IPS-20b (cell line): ENCODE measurements at regions not wholly inside any gene's neighbourhood (a gene's known extent, or its start where the extent isn't known, plus 50 kb on each side); places are given as distances from the start of the nearest gene placed in this dataset.

Source experiments
- H3K27ac ChIP-seq: one replicate; pipeline ENCODE4 v1.5.1; 2013; ENCODE audit warnings: low read length
- H3K27me3 ChIP-seq: 2 replicates; pipeline ENCODE4 v1.6.1; 2013; ENCODE audit warnings: mild to moderate bottlenecking, low read length, inconsistent platforms; ENCODE audit not compliant: insufficient read depth
- H3K36me3 ChIP-seq: 2 replicates; pipeline ENCODE4 v1.6.1; 2013; ENCODE audit warnings: low read depth, mild to moderate bottlenecking, inconsistent platforms, low read length, moderate library complexity; ENCODE audit not compliant: insufficient read depth
- H3K4me1 ChIP-seq: 2 replicates; pipeline ENCODE4 v1.6.1; 2013; ENCODE audit warnings: mild to moderate bottlenecking, control low read depth, inconsistent platforms, low read length, moderate library complexity; ENCODE audit not compliant: insufficient read depth
- H3K4me3 ChIP-seq: 2 replicates; pipeline ENCODE4 v1.5.1; 2013; ENCODE audit warnings: mild to moderate bottlenecking, low read length, inconsistent platforms
- H3K9ac ChIP-seq: 2 replicates; pipeline ENCODE4 v1.6.1; 2013; ENCODE audit warnings: low read depth, mild to moderate bottlenecking, inconsistent platforms, low read length, moderate library complexity
- H3K9me3 ChIP-seq: 2 replicates; pipeline ENCODE4 v1.6.1; 2013; ENCODE audit warnings: mild to moderate bottlenecking, low read depth, low read length, inconsistent platforms; ENCODE audit not compliant: insufficient read depth

GRCh38 chr14:104462651-104463630 is 116.6 kb upstream of the C14orf180 start:
- Histone ChIP-seq H3K4me1 (no peaks in the 10 kb centered on the region; the same call in 1 of the 2 replicates), H3K27ac (no peak overlapping the region), H3K27me3 (peaks cover 58% of the 10 kb centered on the region), H3K9me3 (no peaks in the 10 kb centered on the region), H3K9ac (no peak overlapping the region), H3K4me3 (no peak overlapping the region), H3K36me3 (no peaks in the 10 kb centered on the region)

GRCh38 chr14:104464907-104465306 is 114.7 kb upstream of the C14orf180 start:
- no peaks in the 10 kb centered on the region; the same call in 1 of the 2 replicates for H3K4me1 ChIP-seq
- no peak overlapping the region for H3K27ac ChIP-seq
- no peaks in the 10 kb centered on the region for H3K36me3 ChIP-seq
- H3K9me3 ChIP-seq: no peaks in the 10 kb centered on the region
- no peak overlapping the region for H3K9ac ChIP-seq
- H3K27me3 ChIP-seq: peaks cover 58% of the 10 kb centered on the region
- no peak overlapping the region for H3K4me3 ChIP-seq

GRCh38 chr14:104465482-104466390 is 113.8 kb upstream of the C14orf180 start:
- Histone ChIP-seq H3K4me1 (no peaks in the 10 kb centered on the region), H3K4me3 (no peak overlapping the region), H3K27ac (no peak overlapping the region), H3K27me3 (peaks cover 50% of the 10 kb centered on the region), H3K9me3 (no peaks in the 10 kb centered on the region), H3K36me3 (no peaks in the 10 kb centered on the region), H3K9ac (no peak overlapping the region)

GRCh38 chr14:104467236-104467635 is 112.3 kb upstream of the C14orf180 start:
- Histone ChIP-seq H3K27ac (no peak overlapping the region), H3K9me3 (no peaks in the 10 kb centered on the region), H3K36me3 (no peaks in the 10 kb centered on the region), H3K9ac (no peak overlapping the region), H3K4me3 (no peak overlapping the region), H3K27me3 (peaks cover 37% of the 10 kb centered on the region), H3K4me1 (no peaks in the 10 kb centered on the region)

GRCh38 chr14:104467641-104468040 is 111.9 kb upstream of the C14orf180 start:
- Histone ChIP-seq H3K27me3 (peaks cover 33% of the 10 kb centered on the region), H3K9me3 (no peaks in the 10 kb centered on the region), H3K9ac (no peak overlapping the region), H3K4me1 (no peaks in the 10 kb centered on the region), H3K27ac (no peak overlapping the region), H3K4me3 (no peak overlapping the region), H3K36me3 (no peaks in the 10 kb centered on the region)

- H3K27ac ChIP-seq: no peak overlapping the region
- H3K4me1 ChIP-seq: no peaks in the 10 kb centered on the region
- H3K27me3 ChIP-seq: peaks cover 15% of the 10 kb centered on the region; the same call in 1 of the 2 replicates
- no peak overlapping the region for H3K9ac ChIP-seq
- no peaks in the 10 kb centered on the region for H3K36me3 ChIP-seq
- H3K9me3 ChIP-seq: no peaks in the 10 kb centered on the region
- H3K4me3 ChIP-seq: no peak overlapping the region
Measured at GRCh38 chr14:104469591-104469990, 110.0 kb upstream of the C14orf180 start.

- Histone ChIP-seq H3K4me1 (no peaks in the 10 kb centered on the region), H3K4me3 (no peak overlapping the region), H3K27ac (no peak overlapping the region), H3K36me3 (no peaks in the 10 kb centered on the region), H3K9ac (no peak overlapping the region), H3K9me3 (no peaks in the 10 kb centered on the region), H3K27me3 (peaks cover 6% of the 10 kb centered on the region; the same call in 1 of the 2 replicates)
Measured at GRCh38 chr14:104470588-104470987, 109.0 kb upstream of the C14orf180 start.

- no peak overlapping the region for H3K27ac ChIP-seq
- H3K4me1 ChIP-seq: no peaks in the 10 kb centered on the region
- H3K27me3 ChIP-seq: peaks cover under 1% of the 10 kb centered on the region; the same call in 1 of the 2 replicates
- H3K36me3 ChIP-seq: no peaks in the 10 kb centered on the region
- no peaks in the 10 kb centered on the region for H3K9me3 ChIP-seq
- H3K9ac ChIP-seq: no peak overlapping the region
- H3K4me3 ChIP-seq: no peak overlapping the region
Measured at GRCh38 chr14:104471114-104471513, 108.5 kb upstream of the C14orf180 start.

- Histone ChIP-seq H3K27me3 (no peaks in the 10 kb centered on the region; the same call in 1 of the 2 replicates), H3K4me3 (no peak overlapping the region), H3K9me3 (no peaks in the 10 kb centered on the region), H3K27ac (no peak overlapping the region), H3K36me3 (no peaks in the 10 kb centered on the region), H3K4me1 (no peaks in the 10 kb centered on the region), H3K9ac (no peak overlapping the region)
Measured at GRCh38 chr14:104472073-104472472, 107.5 kb upstream of the C14orf180 start.

- H3K36me3 ChIP-seq: no peaks in the 10 kb centered on the region
Measured at GRCh38 chr14:104472536-104473243, 106.9 kb upstream of the C14orf180 start.

GRCh38 chr14:104473244-104473565 is 106.4 kb upstream of the C14orf180 start:
- no peaks in the 10 kb centered on the region for H3K36me3 ChIP-seq
- no peaks in the 10 kb centered on the region for H3K9me3 ChIP-seq
- H3K4me3 ChIP-seq: no peak overlapping the region
- H3K27me3 ChIP-seq: no peaks in the 10 kb centered on the region
- H3K27ac ChIP-seq: no peak overlapping the region
- H3K9ac ChIP-seq: no peak overlapping the region
- no peaks in the 10 kb centered on the region for H3K4me1 ChIP-seq

More at GRCh38 chr14:104472536-104473243, 106.9 kb upstream of the C14orf180 start:
- Histone ChIP-seq H3K4me3 (no peak overlapping the region), H3K27me3 (no peaks in the 10 kb centered on the region; the same call in 1 of the 2 replicates), H3K9me3 (no peaks in the 10 kb centered on the region), H3K4me1 (no peaks in the 10 kb centered on the region), H3K9ac (no peak overlapping the region), H3K27ac (no peak overlapping the region)
